ENCODE measurements at regions not wholly inside any gene's neighbourhood (a gene's known extent, or its start where the extent isn't known, plus 50 kb on each side); places are given as distances from the start of the nearest gene placed in this dataset.

DNA sequence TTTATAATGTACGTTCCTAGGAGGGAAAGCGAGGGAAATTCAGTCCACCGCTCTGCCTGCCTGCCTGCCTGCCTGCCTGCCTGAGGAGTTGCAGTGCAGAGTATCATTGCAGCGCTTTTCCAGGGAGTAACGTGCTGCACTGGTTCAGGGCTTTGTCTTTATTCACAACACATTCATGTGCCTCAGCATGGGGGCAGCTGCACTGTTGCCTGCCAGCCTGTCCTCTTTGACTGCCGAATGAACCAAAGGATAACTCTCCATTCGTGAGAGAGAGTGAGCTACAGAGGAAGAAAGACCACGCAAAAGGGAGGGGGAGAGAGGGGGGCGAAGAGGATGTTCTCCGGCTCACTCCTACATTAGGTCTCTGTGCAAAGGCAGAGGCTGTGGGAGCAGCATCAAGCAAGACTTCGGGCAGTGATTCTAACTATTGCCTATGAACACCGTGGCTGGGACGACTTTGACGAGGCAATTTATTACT is 791.2 kb downstream of the MAT2B start:
- no peak for DNase-seq (ENCODE audit: low read depth)
- H3K4me3 ChIP-seq (ENCODE audit: low read length), result no peak overlapping the region
- TF ChIP-seq, protein P1, sequence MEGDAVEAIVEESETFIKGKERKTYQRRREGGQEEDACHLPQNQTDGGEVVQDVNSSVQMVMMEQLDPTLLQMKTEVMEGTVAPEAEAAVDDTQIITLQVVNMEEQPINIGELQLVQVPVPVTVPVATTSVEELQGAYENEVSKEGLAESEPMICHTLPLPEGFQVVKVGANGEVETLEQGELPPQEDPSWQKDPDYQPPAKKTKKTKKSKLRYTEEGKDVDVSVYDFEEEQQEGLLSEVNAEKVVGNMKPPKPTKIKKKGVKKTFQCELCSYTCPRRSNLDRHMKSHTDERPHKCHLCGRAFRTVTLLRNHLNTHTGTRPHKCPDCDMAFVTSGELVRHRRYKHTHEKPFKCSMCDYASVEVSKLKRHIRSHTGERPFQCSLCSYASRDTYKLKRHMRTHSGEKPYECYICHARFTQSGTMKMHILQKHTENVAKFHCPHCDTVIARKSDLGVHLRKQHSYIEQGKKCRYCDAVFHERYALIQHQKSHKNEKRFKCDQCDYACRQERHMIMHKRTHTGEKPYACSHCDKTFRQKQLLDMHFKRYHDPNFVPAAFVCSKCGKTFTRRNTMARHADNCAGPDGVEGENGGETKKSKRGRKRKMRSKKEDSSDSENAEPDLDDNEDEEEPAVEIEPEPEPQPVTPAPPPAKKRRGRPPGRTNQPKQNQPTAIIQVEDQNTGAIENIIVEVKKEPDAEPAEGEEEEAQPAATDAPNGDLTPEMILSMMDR (IDR thresholded peaks at IDR 0.05; ENCODE audit: insufficient read depth, low read depth, low read length, missing control alignments), result no peak

- no peak overlapping the region for H3K4me3 ChIP-seq (ENCODE audit: low read length)
- TF ChIP-seq, protein P1 (IDR thresholded peaks at IDR 0.05; ENCODE audit: insufficient read depth, low read depth, low read length, missing control alignments), result no peak
- no peak for DNase-seq (ENCODE audit: low read depth)
Observed at GRCh38 chr5:164298165-164298564, 792.7 kb downstream of the MAT2B start.

- TF ChIP-seq, protein P1 (IDR thresholded peaks at IDR 0.05; ENCODE audit: insufficient read depth, low read depth, low read length, missing control alignments), result no peak
- no peak for DNase-seq (ENCODE audit: low read depth)
- no peak overlapping the region for H3K4me3 ChIP-seq (ENCODE audit: low read length)
Observed at GRCh38 chr5:164300295-164300694, 794.9 kb downstream of the MAT2B start.

DNA sequence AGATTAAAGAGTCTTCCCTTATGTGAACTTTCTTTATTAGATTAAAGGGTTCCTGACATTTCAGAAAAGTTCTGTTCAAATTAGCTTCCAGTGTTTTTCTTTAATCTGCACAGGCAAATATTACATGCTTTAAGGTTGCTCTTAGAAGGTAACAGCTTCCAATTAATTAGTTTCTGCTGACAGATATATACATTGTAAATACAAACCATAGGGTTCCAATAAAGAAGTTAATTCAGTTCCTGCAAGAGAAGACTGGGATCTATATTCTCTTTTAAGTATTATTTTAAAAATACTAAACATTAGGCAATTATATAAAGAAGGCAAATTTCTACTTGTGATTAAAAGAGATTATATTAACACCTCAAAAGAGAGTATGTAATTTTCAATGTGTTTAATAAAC is 795.7 kb downstream of the MAT2B start:
- TF ChIP-seq, protein P1 (IDR thresholded peaks at IDR 0.05; ENCODE audit: insufficient read depth, low read depth, low read length, missing control alignments), result no peak
- DNase-seq (ENCODE audit: low read depth), result no peak
- no peak overlapping the region for H3K4me3 ChIP-seq (ENCODE audit: low read length)

GRCh38 chr5:164301708-164302107 is 796.3 kb downstream of the MAT2B start:
- no peak for DNase-seq (ENCODE audit: low read depth)
- H3K4me3 ChIP-seq (ENCODE audit: low read length), result no peak overlapping the region
- TF ChIP-seq, protein P1 (IDR thresholded peaks at IDR 0.05; ENCODE audit: insufficient read depth, low read depth, low read length, missing control alignments), result no peak

DNA sequence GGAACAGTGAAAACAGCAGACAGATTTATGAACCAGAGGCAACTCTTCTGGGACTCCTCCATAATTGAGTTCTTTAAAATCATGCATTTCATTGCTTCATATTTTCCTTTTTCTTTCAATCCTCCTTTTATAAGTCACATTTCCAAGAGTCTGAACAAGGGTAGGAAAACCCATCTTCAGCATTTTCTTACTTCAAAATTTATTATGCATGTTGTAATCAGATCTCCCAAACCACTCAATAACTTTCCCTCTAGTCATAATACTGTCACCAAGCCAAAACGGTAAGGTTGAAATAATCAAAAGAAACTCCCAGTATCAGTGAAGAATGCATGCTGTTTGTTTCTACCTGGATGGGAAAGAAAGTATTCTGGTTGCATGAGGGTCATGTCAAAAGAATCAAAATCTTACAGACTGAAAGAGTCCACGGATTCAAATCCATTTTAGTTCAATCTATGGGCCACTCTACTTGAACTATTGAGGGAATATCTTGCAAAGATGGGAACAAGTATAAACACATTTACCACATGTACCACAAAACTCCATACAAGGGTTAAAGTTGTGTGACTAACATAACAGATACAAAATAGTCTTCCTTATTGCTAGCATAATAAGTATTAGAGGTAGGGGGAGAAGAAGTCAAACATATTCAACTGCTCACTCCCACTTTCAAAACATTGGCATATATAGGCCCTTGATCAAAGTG is 797.3 kb downstream of the MAT2B start:
- TF ChIP-seq, protein P1 (IDR thresholded peaks at IDR 0.05; ENCODE audit: insufficient read depth, low read depth, low read length, missing control alignments), result no peak
- no peak overlapping the region for H3K4me3 ChIP-seq (ENCODE audit: low read length)
- DNase-seq (ENCODE audit: low read depth), result peak; percentile 11
